PC-3 (cell line): ENCODE measurements at regions not wholly inside any gene's neighbourhood (a gene's known extent, or its start where the extent isn't known, plus 50 kb on each side); places are given as distances from the start of the nearest gene placed in this dataset.

Experiments
- EZH2 ChIP-seq: fragments of 300-600 bp; sonication (generic); IDR thresholded peaks from one replicate; pipeline ENCODE4 v1.6.1; 2017; ENCODE audit warnings: antibody characterized with exemption, mild to moderate bottlenecking, low read length; ENCODE audit not compliant: unreplicated experiment
- EZH2phosphoT487 ChIP-seq: fragments of 300-600 bp; sonication (generic); IDR thresholded peaks from 2 replicates; pipeline ENCODE4 v1.6.1; 2018; ENCODE audit warnings: mild to moderate bottlenecking, antibody characterized with exemption, low read length, borderline replicate concordance
- TF ChIP-seq, protein P1 (sequence below): fragments of 300-600 bp; sonication (generic); conservative IDR thresholded peaks from 2 replicates; pipeline ENCODE4 v1.5.1; 2017; ENCODE audit warnings: antibody characterized with exemption, low read depth, mild to moderate bottlenecking, low read length

DNA sequence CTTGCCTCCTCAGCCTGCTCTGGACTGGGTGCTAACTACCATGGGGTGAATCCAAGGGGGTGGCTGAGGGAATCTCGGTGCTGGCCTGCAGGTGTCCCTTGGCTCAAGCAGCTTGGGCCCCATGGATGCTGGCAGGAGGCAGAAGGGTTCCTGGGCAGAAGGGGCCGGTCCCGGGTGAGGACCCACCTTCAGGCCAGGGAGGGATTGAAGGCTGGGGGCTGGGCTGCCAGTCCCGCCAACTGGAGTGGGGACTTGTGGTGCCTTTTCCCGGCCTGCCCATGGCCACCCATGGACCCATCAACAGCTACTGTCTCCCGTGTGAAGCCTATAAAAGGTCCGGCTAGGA lies 550.1 kb downstream of the SLC6A15 start:
- TF ChIP-seq, protein P1, sequence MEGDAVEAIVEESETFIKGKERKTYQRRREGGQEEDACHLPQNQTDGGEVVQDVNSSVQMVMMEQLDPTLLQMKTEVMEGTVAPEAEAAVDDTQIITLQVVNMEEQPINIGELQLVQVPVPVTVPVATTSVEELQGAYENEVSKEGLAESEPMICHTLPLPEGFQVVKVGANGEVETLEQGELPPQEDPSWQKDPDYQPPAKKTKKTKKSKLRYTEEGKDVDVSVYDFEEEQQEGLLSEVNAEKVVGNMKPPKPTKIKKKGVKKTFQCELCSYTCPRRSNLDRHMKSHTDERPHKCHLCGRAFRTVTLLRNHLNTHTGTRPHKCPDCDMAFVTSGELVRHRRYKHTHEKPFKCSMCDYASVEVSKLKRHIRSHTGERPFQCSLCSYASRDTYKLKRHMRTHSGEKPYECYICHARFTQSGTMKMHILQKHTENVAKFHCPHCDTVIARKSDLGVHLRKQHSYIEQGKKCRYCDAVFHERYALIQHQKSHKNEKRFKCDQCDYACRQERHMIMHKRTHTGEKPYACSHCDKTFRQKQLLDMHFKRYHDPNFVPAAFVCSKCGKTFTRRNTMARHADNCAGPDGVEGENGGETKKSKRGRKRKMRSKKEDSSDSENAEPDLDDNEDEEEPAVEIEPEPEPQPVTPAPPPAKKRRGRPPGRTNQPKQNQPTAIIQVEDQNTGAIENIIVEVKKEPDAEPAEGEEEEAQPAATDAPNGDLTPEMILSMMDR, result no peak
- TF ChIP-seq EZH2 (no peak), EZH2phosphoT487 (no peak)
